ENCODE measurements at regions not wholly inside any gene's neighbourhood (a gene's known extent, or its start where the extent isn't known, plus 50 kb on each side); places are given as distances from the start of the nearest gene placed in this dataset.

GRCh38 chr7:144969787-144970186 lies 133.9 kb upstream of the TPK1 start:
- no peak overlapping the region for H3K9ac ChIP-seq (ENCODE audit: low read length)
- no peaks in the 10 kb centered on the region for H3K36me3 ChIP-seq (replicated peaks in 1 of 2; ENCODE audit: control extremely low read depth in 1 of 2, control insufficient read depth in 1 of 2, extremely low read depth in 1 of 2, insufficient read depth in 2 of 2, low read length in 1 of 2)
- peaks cover 6% of the 10 kb centered on the region for H3K27me3 Mint-ChIP-seq
- no peaks in the 10 kb centered on the region for H3K4me1 Mint-ChIP-seq
- H3K27ac ChIP-seq (ENCODE audit: low read length in 2 of 2), result no peak overlapping the region
- no peaks in the 10 kb centered on the region for H3K79me2 ChIP-seq (ENCODE audit: control insufficient read depth, insufficient read depth, low read length)
- ATAC-seq (ENCODE audit: low read depth) (no peak), DNase-seq (no peak)
- ChIA-PET POLR2A (no interaction called here), CTCF (no interaction called here)
- TF ChIP-seq EZH2 (IDR thresholded peaks at IDR 0.05; ENCODE audit: borderline replicate concordance, insufficient read depth, low read depth, low read length, poor library complexity, severe bottlenecking) (no peak), CTCF (IDR thresholded peaks at IDR 0.05) (no peak)
- no peak overlapping the region for H3K4me3 ChIP-seq (ENCODE audit: control extremely low read depth in 1 of 5, extremely low read depth in 1 of 5, insufficient read depth in 1 of 5, low read depth in 2 of 5, low read length in 4 of 5)
- no peaks in the 10 kb centered on the region for H3K27me3 ChIP-seq (replicated peaks in 1 of 4; ENCODE audit: control extremely low read depth in 1 of 4, control insufficient read depth in 3 of 4, insufficient read depth in 4 of 4, low read length in 3 of 4)
- no peak overlapping the region for H2AFZ ChIP-seq (ENCODE audit: insufficient read depth, low read depth, low read length, poor library complexity, severe bottlenecking)
- no peak overlapping the region for H3K4me2 ChIP-seq (replicated peaks; ENCODE audit: low read depth, low read length, poor library complexity, severe bottlenecking)
- no peaks in the 10 kb centered on the region for H3K9me3 ChIP-seq (ENCODE audit: control extremely low read depth in 1 of 3, control insufficient read depth in 2 of 3, insufficient read depth in 1 of 3, low read length in 2 of 3)
- H3K4me3 Mint-ChIP-seq, result no peak overlapping the region
- no peaks in the 10 kb centered on the region for H3K4me1 ChIP-seq (ENCODE audit: control insufficient read depth in 2 of 2, insufficient read depth in 2 of 2, low read length in 2 of 2)
- intact Hi-C loops (cut with micrococcal nuclease), result no loop called here
- H4K20me1 ChIP-seq (ENCODE audit: control insufficient read depth, insufficient read depth, low read length, poor library complexity, severe bottlenecking), result no peaks in the 10 kb centered on the region
- H3K27ac Mint-ChIP-seq, result no peak overlapping the region
- 88% methylated on average over 1 of the region's 3 CpGs for WGBS (ENCODE audit: insufficient coverage)
- no peaks in the 10 kb centered on the region for H3K9me3 Mint-ChIP-seq (ENCODE audit: insufficient read depth)

- CTCF ChIA-PET, result no interaction called here
- Histone ChIP-seq H3K4me2 (replicated peaks; ENCODE audit: low read depth, low read length, poor library complexity, severe bottlenecking) (no peak overlapping the region), H3K9ac (ENCODE audit: low read length) (no peak overlapping the region), H3K79me2 (ENCODE audit: control insufficient read depth, insufficient read depth, low read length) (no peaks in the 10 kb centered on the region), H3K27me3 (replicated peaks in 1 of 4; ENCODE audit: control extremely low read depth in 1 of 4, control insufficient read depth in 3 of 4, insufficient read depth in 4 of 4, low read length in 3 of 4) (peaks cover 0 to 3% (median 0%) of the 10 kb centered on the region in 4 experiments), H3K4me3 (ENCODE audit: control extremely low read depth in 1 of 5, extremely low read depth in 1 of 5, insufficient read depth in 1 of 5, low read depth in 2 of 5, low read length in 4 of 5) (no peak overlapping the region), H3K9me3 (ENCODE audit: control extremely low read depth in 1 of 3, control insufficient read depth in 2 of 3, insufficient read depth in 1 of 3, low read length in 2 of 3) (no peaks in the 10 kb centered on the region), H3K4me1 (ENCODE audit: control insufficient read depth in 2 of 2, insufficient read depth in 2 of 2, low read length in 2 of 2) (no peaks in the 10 kb centered on the region), H2AFZ (ENCODE audit: insufficient read depth, low read depth, low read length, poor library complexity, severe bottlenecking) (no peak overlapping the region), H3K36me3 (replicated peaks in 1 of 2; ENCODE audit: control extremely low read depth in 1 of 2, control insufficient read depth in 1 of 2, extremely low read depth in 1 of 2, insufficient read depth in 2 of 2, low read length in 1 of 2) (no peaks in the 10 kb centered on the region), H4K20me1 (ENCODE audit: control insufficient read depth, insufficient read depth, low read length, poor library complexity, severe bottlenecking) (no peaks in the 10 kb centered on the region), H3K27ac (ENCODE audit: low read length in 2 of 2) (no peak overlapping the region)
- 79% methylated on average over 3 of the region's 3 CpGs for WGBS (ENCODE audit: insufficient coverage)
- TF ChIP-seq CTCF (IDR thresholded peaks at IDR 0.05) (no peak), EZH2 (IDR thresholded peaks at IDR 0.05; ENCODE audit: borderline replicate concordance, insufficient read depth, low read depth, low read length, poor library complexity, severe bottlenecking) (no peak)
- ATAC-seq (ENCODE audit: low read depth), result no peak
- Mint-ChIP-seq H3K4me1 (no peaks in the 10 kb centered on the region), H3K9me3 (ENCODE audit: insufficient read depth) (no peaks in the 10 kb centered on the region), H3K27ac (no peak overlapping the region), H3K4me3 (no peak overlapping the region), H3K27me3 (no peaks in the 10 kb centered on the region)
- intact Hi-C loops (cut with micrococcal nuclease), result no loop called here
- no peak for DNase-seq
- POLR2A ChIA-PET, result no interaction called here
These were observed 124.9 kb upstream of the TPK1 start for GRCh38 chr7:144960763-144961162.
